ENCODE measurements at regions not wholly inside any gene's neighbourhood (a gene's known extent, or its start where the extent isn't known, plus 50 kb on each side); places are given as distances from the start of the nearest gene placed in this dataset.

- no peak for DNase-seq (ENCODE audit: low spot score)
These were observed 50.0 kb upstream of the RNU6ATAC start for GRCh38 chr9:134214386-134214765.

GRCh38 chr9:134214766-134215419 is 50.5 kb upstream of the RNU6ATAC start:
- DNase-seq (ENCODE audit: low spot score), result no peak

- DNase-seq (ENCODE audit: low spot score), result no peak
These were observed 51.0 kb upstream of the RNU6ATAC start for GRCh38 chr9:134215420-134215698.

GRCh38 chr9:134215699-134216448 is 51.5 kb upstream of the RNU6ATAC start:
- no peak for DNase-seq (ENCODE audit: low spot score)

- DNase-seq (ENCODE audit: low spot score), result no peak
These were observed 52.1 kb upstream of the RNU6ATAC start for GRCh38 chr9:134216449-134216951.

- no peak for DNase-seq (ENCODE audit: low spot score)
These were observed 52.6 kb upstream of the RNU6ATAC start for GRCh38 chr9:134216961-134217360.

GRCh38 chr9:134217431-134218210 is 53.3 kb upstream of the RNU6ATAC start:
- peak; percentile 52 for DNase-seq (ENCODE audit: low spot score)

- no peak for DNase-seq (ENCODE audit: low spot score)
These were observed 53.9 kb upstream of the RNU6ATAC start for GRCh38 chr9:134218230-134218629.

GRCh38 chr9:134219646-134220060 is 55.3 kb upstream of the RNU6ATAC start:
- DNase-seq (ENCODE audit: low spot score), result no peak

GRCh38 chr9:134220311-134220710 is 55.9 kb upstream of the RNU6ATAC start:
- DNase-seq (ENCODE audit: low spot score), result no peak

- no peak for DNase-seq (ENCODE audit: low spot score)
These were observed 57.1 kb upstream of the RNU6ATAC start for GRCh38 chr9:134221273-134222017.

- DNase-seq (ENCODE audit: low spot score), result no peak
These were observed 57.7 kb upstream of the RNU6ATAC start for GRCh38 chr9:134222018-134222573.

GRCh38 chr9:134223091-134223490 is 58.7 kb upstream of the RNU6ATAC start:
- DNase-seq (ENCODE audit: low spot score), result no peak

GRCh38 chr9:134223591-134224122 is 59.3 kb upstream of the RNU6ATAC start:
- no peak for DNase-seq (ENCODE audit: low spot score)

GRCh38 chr9:134224127-134224526 is 59.8 kb upstream of the RNU6ATAC start:
- no peak for DNase-seq (ENCODE audit: low spot score)

- no peak for DNase-seq (ENCODE audit: low spot score)
These were observed 60.3 kb upstream of the RNU6ATAC start for GRCh38 chr9:134224567-134225093.

GRCh38 chr9:134225186-134225585 is 60.8 kb upstream of the RNU6ATAC start:
- DNase-seq (ENCODE audit: low spot score), result no peak

- no peak for DNase-seq (ENCODE audit: low spot score)
These were observed 61.5 kb upstream of the RNU6ATAC start for GRCh38 chr9:134225816-134226215.

GRCh38 chr9:134226221-134226930 is 62.0 kb upstream of the RNU6ATAC start:
- no peak for DNase-seq (ENCODE audit: low spot score)
